Right cardiac atrium (tissue), 5 donors: ENCODE measurements at regions not wholly inside any gene's neighbourhood (a gene's known extent, or its start where the extent isn't known, plus 50 kb on each side); places are given as distances from the start of the nearest gene placed in this dataset.
A peak's percentile ranks its signal among the peaks of the same experiment; 100 is the strongest.

Source experiments
- ATAC-seq, 2 donors: fragments of 200-7000 bp; cut with Tn5 transposase; one replicate each; pipeline versions ENCODE4 v1.8.0 to v1.9.1; 2020; ENCODE audit warnings: moderate library complexity in 2 of 2, mild to moderate bottlenecking in 1 of 2
- DNase-seq, 3 donors: peaks; one replicate each; pipeline ENCODE4 v3.0.0-alpha.2; 2020
- H3K27ac ChIP-seq: one replicate; pipeline ENCODE4 v1.5.1; 2013; ENCODE audit warnings: mild to moderate bottlenecking, low read length, control low read depth, moderate library complexity
- H3K27me3 ChIP-seq: one replicate; pipeline ENCODE4 v1.6.1; 2013; ENCODE audit not compliant: control insufficient read depth, insufficient read depth
- H3K4me1 ChIP-seq: one replicate; pipeline ENCODE4 v1.6.1; 2013; ENCODE audit warnings: low read length; ENCODE audit not compliant: control insufficient read depth, insufficient read depth
- H3K4me3 ChIP-seq: one replicate; pipeline ENCODE4 v1.5.1; 2013; ENCODE audit warnings: low read length, control low read depth
- H3K9me3 ChIP-seq: one replicate; pipeline ENCODE4 v1.6.1; 2013; ENCODE audit warnings: low read length; ENCODE audit not compliant: control insufficient read depth
- WGBS: extraction: QIAGEN DNeasy Blood & Tissue Kit; methylation state at CpG from one replicate; pipeline ENCODE4 v1.1.7; 2013; 5-methylcytosine and 5-hydroxymethylcytosine counted together
- intact Hi-C, 4 donors: fragments of 100-400 bp; cut with DNase I; formaldehyde crosslinking; loops; one replicate each; pipeline versions ENCODE4 v1.11.0 to v1.14.0; 2022 to 2023
- donor health status: healthy with polysubstance abuse.
- donor health status: DM: no; HTN: yes; CAD: no.
- donor health status: DM: no; HTN: no; CAD: no.
- donor health status: DM: no; HTN: yes; CAD: no; lungs with severe emphysema.
- donor health status: DM: yes; HTN: yes; CAD: no.

GRCh38 chr13:84873951-84874350 is 925.3 kb downstream of the SLITRK6 start:
- no peak for DNase-seq
- Histone ChIP-seq H3K4me1 (no peaks in the 10 kb centered on the region), H3K4me3 (no peak overlapping the region), H3K27ac (no peak overlapping the region), H3K9me3 (no peaks in the 10 kb centered on the region), H3K27me3 (no peaks in the 10 kb centered on the region)
- no peak for ATAC-seq
- intact Hi-C loops = no loop called here
- 75% methylated on average over 3 of the region's 3 CpGs for WGBS

GRCh38 chr13:84870190-84870589 is 929.0 kb downstream of the SLITRK6 start:
- H3K9me3 ChIP-seq = no peaks in the 10 kb centered on the region
- H3K27ac ChIP-seq = no peak overlapping the region
- ATAC-seq = no peak
- no peak overlapping the region for H3K4me3 ChIP-seq
- H3K4me1 ChIP-seq = no peaks in the 10 kb centered on the region
- H3K27me3 ChIP-seq = no peaks in the 10 kb centered on the region
- no peak for DNase-seq
- 80% methylated on average over 6 of the region's 6 CpGs for WGBS
- intact Hi-C loops = no loop called here

GRCh38 chr13:84867246-84867645 is 932.0 kb downstream of the SLITRK6 start:
- intact Hi-C loops = no loop called here
- Histone ChIP-seq H3K27ac (no peak overlapping the region), H3K4me1 (no peaks in the 10 kb centered on the region), H3K4me3 (no peak overlapping the region), H3K27me3 (no peaks in the 10 kb centered on the region), H3K9me3 (no peaks in the 10 kb centered on the region)
- no peak for DNase-seq
- ATAC-seq = no peak

GRCh38 chr13:84865783-84866221 is 933.4 kb downstream of the SLITRK6 start:
- Histone ChIP-seq H3K4me1 (no peaks in the 10 kb centered on the region), H3K9me3 (no peaks in the 10 kb centered on the region), H3K27ac (no peak overlapping the region), H3K4me3 (no peak overlapping the region), H3K27me3 (no peaks in the 10 kb centered on the region)
- WGBS = 76% methylated on average over 2 of the region's 2 CpGs
- intact Hi-C loops = no loop called here
- peak in 1 of 3 donors; percentile 23 for DNase-seq
- ATAC-seq = no peak

GRCh38 chr13:84864341-84864740 is 934.9 kb downstream of the SLITRK6 start:
- intact Hi-C loops = no loop called here
- ATAC-seq (no peak), DNase-seq (no peak)
- Histone ChIP-seq H3K27ac (no peak overlapping the region), H3K4me1 (no peaks in the 10 kb centered on the region), H3K9me3 (no peaks in the 10 kb centered on the region), H3K27me3 (no peaks in the 10 kb centered on the region), H3K4me3 (no peak overlapping the region)
- WGBS = 69% methylated on average over 2 of the region's 2 CpGs

- H3K4me3 ChIP-seq = no peak overlapping the region
- intact Hi-C loops = no loop called here
- WGBS = 37% methylated on average over 1 of the region's 1 CpG
- no peaks in the 10 kb centered on the region for H3K4me1 ChIP-seq
- ATAC-seq (no peak), DNase-seq (no peak)
- no peaks in the 10 kb centered on the region for H3K9me3 ChIP-seq
- H3K27ac ChIP-seq = no peak overlapping the region
- H3K27me3 ChIP-seq = no peaks in the 10 kb centered on the region
Measured at GRCh38 chr13:84847107-84847506, 952.1 kb downstream of the SLITRK6 start.

- intact Hi-C loops = no loop called here
- no peak for ATAC-seq
- DNase-seq = no peak
- Histone ChIP-seq H3K27me3 (no peaks in the 10 kb centered on the region), H3K4me1 (no peaks in the 10 kb centered on the region), H3K9me3 (no peaks in the 10 kb centered on the region), H3K27ac (no peak overlapping the region), H3K4me3 (no peak overlapping the region)
- 58% methylated on average over 4 of the region's 4 CpGs for WGBS
Measured at GRCh38 chr13:84845907-84846619, 953.2 kb downstream of the SLITRK6 start.

GRCh38 chr13:84844473-84844872 is 954.7 kb downstream of the SLITRK6 start:
- Histone ChIP-seq H3K4me1 (no peaks in the 10 kb centered on the region), H3K27me3 (no peaks in the 10 kb centered on the region), H3K27ac (no peak overlapping the region), H3K9me3 (no peaks in the 10 kb centered on the region), H3K4me3 (no peak overlapping the region)
- no peak for DNase-seq
- 31% methylated on average over 1 of the region's 1 CpG for WGBS
- intact Hi-C loops = no loop called here
- no peak for ATAC-seq

- Histone ChIP-seq H3K4me1 (no peaks in the 10 kb centered on the region), H3K4me3 (no peak overlapping the region), H3K9me3 (no peaks in the 10 kb centered on the region), H3K27me3 (no peaks in the 10 kb centered on the region), H3K27ac (no peak overlapping the region)
- WGBS = 76% methylated on average over 1 of the region's 1 CpG
- ATAC-seq = no peak
- intact Hi-C loops = no loop called here
- no peak for DNase-seq
Measured at GRCh38 chr13:84843368-84843767, 955.9 kb downstream of the SLITRK6 start.

- no peak for DNase-seq
- WGBS = 76% methylated on average over 2 of the region's 2 CpGs
- Histone ChIP-seq H3K4me1 (no peaks in the 10 kb centered on the region), H3K27me3 (no peaks in the 10 kb centered on the region), H3K4me3 (no peak overlapping the region), H3K27ac (no peak overlapping the region), H3K9me3 (no peaks in the 10 kb centered on the region)
- intact Hi-C loops = no loop called here
- ATAC-seq = no peak
Measured at GRCh38 chr13:84834201-84834600, 951.9 kb upstream of the SLITRK1 start.

- Histone ChIP-seq H3K4me1 (no peaks in the 10 kb centered on the region), H3K27me3 (no peaks in the 10 kb centered on the region), H3K4me3 (no peak overlapping the region), H3K27ac (no peak overlapping the region), H3K9me3 (no peaks in the 10 kb centered on the region)
- 89% methylated on average over 27 of the region's 27 CpGs for whole genome bisulfite sequencing
- ATAC-seq = no peak
- DNase-seq = peak in 2 of 3 donors; percentile 28 to 36
- intact Hi-C loops = no loop called here
Measured at GRCh38 chr13:84831666-84832657, 949.7 kb upstream of the SLITRK1 start.
